SK-N-MC (cell line): ENCODE measurements at regions not wholly inside any gene's neighbourhood (a gene's known extent, or its start where the extent isn't known, plus 50 kb on each side); places are given as distances from the start of the nearest gene placed in this dataset.

Source experiments
- DNase-seq: peaks from one replicate; pipeline ENCODE4 v3.0.0-alpha.2; 2011; ENCODE audit warnings: low read depth, low spot score
- H3K27ac ChIP-seq: fragments of 200-600 bp; sonication (generic); 2 replicates; pipeline ENCODE4 v1.5.1; 2016; ENCODE audit warnings: mixed run types
- H3K36me3 ChIP-seq: fragments of 200-600 bp; sonication (generic); 2 replicates; pipeline ENCODE4 v1.6.1; 2017; ENCODE audit warnings: antibody characterized with exemption, low read length, mixed read lengths; ENCODE audit not compliant: insufficient read depth
- H3K4me3 ChIP-seq: fragments of 200-600 bp; sonication (generic); 2 replicates; pipeline ENCODE4 v1.5.1; 2016
- H3K9ac ChIP-seq: fragments of 200-600 bp; sonication (generic); 2 replicates; pipeline ENCODE4 v1.8.0; 2017; ENCODE audit warnings: mixed run types, mixed read lengths; ENCODE audit not compliant: insufficient read length
- H3K9me3 ChIP-seq: fragments of 200-600 bp; sonication (generic); 2 replicates; pipeline ENCODE4 v1.6.1; 2017; ENCODE audit warnings: low read depth, mild to moderate bottlenecking, antibody characterized with exemption, low read length, moderate library complexity, mixed read lengths
- EZH2 ChIP-seq: fragments of 200-600 bp; sonication (generic); IDR thresholded peaks from one replicate; pipeline ENCODE4 v1.6.1; 2017; ENCODE audit warnings: antibody characterized with exemption
- FOXP2 ChIP-seq: optimal IDR thresholded peaks from 2 replicates; pipeline ENCODE3; 2011; ENCODE audit warnings: mild to moderate bottlenecking, moderate library complexity; ENCODE audit not compliant: insufficient read depth; ENCODE audit errors: extremely low read length, control extremely low read depth
- POLR2AphosphoS5 ChIP-seq: IDR thresholded peaks from 2 replicates; pipeline ENCODE4 v1.6.1; 2012; ENCODE audit warnings: mild to moderate bottlenecking, low read depth, low read length, borderline replicate concordance

DNA sequence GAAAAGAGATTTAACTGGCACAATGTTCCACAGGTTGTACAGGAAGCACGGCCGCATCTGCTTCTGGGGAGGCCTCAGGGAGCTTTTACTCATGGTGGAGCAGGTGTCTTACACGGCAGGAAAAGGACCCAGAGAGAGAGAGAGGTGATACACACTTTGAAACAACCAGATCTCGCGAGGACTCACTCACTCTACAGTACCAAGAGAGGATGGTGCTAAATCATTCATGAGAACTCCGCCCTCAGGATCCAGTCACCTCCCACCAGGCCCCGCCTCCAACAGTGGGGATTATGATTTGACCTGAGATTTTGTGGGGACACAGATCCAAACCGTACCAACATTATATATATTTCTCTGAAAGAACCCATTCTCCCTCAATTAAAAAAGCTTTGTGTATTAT is 79.7 kb upstream of the DOCK10 start:
- no peaks in the 10 kb centered on the region for H3K36me3 ChIP-seq
- DNase-seq: no peak

GRCh38 chr2:225120186-225120585 is 77.9 kb upstream of the DOCK10 start:
- Histone ChIP-seq H3K9me3 (no peaks in the 10 kb centered on the region), H3K4me3 (no peak overlapping the region), H3K27ac (no peak overlapping the region), H3K36me3 (no peaks in the 10 kb centered on the region), H3K9ac (no peak overlapping the region)
- no peak for DNase-seq
- TF ChIP-seq FOXP2 (no peak), EZH2 (no peak), POLR2AphosphoS5 (no peak)

More for the DNA sequence above, 79.7 kb upstream of the DOCK10 start:
- Histone ChIP-seq H3K4me3 (peak overlapping the region; percentile 70), H3K27ac (peak overlapping the region; percentile 94), H3K9ac (peak overlapping the region; percentile 67), H3K9me3 (no peaks in the 10 kb centered on the region)
- TF ChIP-seq POLR2AphosphoS5: no peak
- TF ChIP-seq EZH2: no peak
- no peak for TF ChIP-seq FOXP2

GRCh38 chr2:225117051-225117716 is 74.9 kb upstream of the DOCK10 start:
- Histone ChIP-seq H3K9me3 (no peaks in the 10 kb centered on the region), H3K27ac (no peak overlapping the region), H3K4me3 (no peak overlapping the region), H3K36me3 (no peaks in the 10 kb centered on the region), H3K9ac (no peak overlapping the region)
- no peak for DNase-seq
- TF ChIP-seq EZH2 (no peak), POLR2AphosphoS5 (no peak), FOXP2 (no peak)

DNA sequence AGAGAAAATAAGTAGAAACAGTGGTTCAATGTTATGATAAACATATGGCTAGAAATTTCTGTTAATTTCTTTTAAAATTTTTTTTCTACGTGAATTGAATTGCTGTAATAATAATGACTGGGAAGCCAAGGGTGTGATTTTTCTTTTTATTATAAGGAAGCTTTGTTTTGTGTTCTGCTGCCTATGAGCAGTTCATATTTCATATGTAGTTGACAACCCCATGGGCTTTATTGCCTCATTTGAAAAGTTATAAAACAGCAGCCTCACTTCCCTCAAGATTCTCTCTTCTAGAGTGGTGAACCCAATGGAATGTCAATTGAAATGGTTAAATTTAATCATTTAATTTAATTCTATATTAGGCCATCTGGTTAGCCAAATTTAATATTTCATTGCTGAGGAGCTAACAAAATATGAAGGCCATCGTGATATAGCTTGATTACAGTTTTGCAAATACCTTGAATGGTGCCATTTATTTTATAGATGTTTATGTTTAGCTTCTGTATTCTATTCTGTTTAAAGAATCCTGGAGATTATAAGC is 72.6 kb upstream of the DOCK10 start:
- TF ChIP-seq FOXP2 (no peak), EZH2 (no peak), POLR2AphosphoS5 (no peak)
- no peak overlapping the region for H3K9ac ChIP-seq
- no peak for DNase-seq
- H3K9me3 ChIP-seq: no peaks in the 10 kb centered on the region
- no peak overlapping the region; the same call in 1 of the 2 replicates for H3K4me3 ChIP-seq
- H3K27ac ChIP-seq: peak overlapping the region; percentile 48; the same call in 1 of the 2 replicates
- H3K36me3 ChIP-seq: no peaks in the 10 kb centered on the region

DNA sequence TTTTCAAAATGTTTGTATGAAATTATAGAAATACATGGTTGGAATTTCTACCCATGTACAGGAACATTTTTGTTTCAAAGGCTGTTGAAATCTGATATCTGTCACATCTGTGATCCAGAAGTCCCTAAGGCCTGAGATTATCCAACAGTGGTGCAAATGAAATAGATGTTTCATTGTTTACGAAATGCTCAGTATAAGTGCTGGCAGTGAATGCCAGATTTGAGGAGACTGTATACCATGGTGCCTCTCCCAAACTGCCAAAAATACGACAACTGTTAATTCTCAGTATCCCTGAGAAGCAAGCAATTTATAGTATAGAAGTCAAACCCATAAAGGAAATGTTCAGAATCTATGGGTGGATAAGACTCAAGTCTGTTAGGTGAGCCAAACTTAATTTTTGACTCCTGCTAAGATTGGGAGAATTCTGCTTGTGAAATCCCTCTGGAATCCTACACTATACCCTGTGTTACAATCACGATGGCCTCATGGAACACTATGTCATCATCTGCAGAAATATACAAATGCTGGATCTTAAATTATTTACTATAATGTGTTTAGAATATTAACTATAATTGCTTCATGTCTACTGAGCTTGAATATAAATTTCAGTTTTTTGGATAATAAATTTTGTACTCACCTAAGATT is 71.2 kb upstream of the DOCK10 start:
- Histone ChIP-seq H3K27ac (no peak overlapping the region), H3K9me3 (no peaks in the 10 kb centered on the region), H3K4me3 (no peak overlapping the region), H3K9ac (no peak overlapping the region), H3K36me3 (no peaks in the 10 kb centered on the region)
- no peak for DNase-seq
- TF ChIP-seq EZH2 (no peak), POLR2AphosphoS5 (no peak), FOXP2 (no peak)

- TF ChIP-seq FOXP2 (no peak), EZH2 (no peak), POLR2AphosphoS5 (no peak)
- Histone ChIP-seq H3K36me3 (no peaks in the 10 kb centered on the region), H3K9ac (no peak overlapping the region), H3K9me3 (no peaks in the 10 kb centered on the region), H3K27ac (no peak overlapping the region), H3K4me3 (no peak overlapping the region)
- DNase-seq: no peak
These were observed 70.3 kb upstream of the DOCK10 start for GRCh38 chr2:225112362-225113126.

DNA sequence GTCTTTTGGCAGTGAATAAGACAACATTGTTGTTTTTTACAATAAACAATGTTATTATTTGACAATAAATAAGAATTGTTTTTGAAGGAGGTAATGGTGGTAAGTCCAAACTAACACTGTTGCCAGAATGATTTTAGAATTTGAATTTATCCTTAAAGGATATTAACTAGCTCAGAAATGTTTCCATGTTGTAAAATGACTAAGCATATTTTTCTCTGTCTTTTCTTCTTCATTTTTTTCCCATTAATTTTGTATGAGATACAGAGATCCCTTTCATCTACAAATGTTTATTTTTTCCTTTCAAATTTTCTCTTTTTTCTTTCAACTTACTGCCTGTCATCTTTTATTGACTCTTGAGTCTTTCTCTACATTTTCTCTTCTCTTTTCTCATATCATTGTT is 66.5 kb upstream of the DOCK10 start:
- no peak overlapping the region for H3K9ac ChIP-seq

GRCh38 chr2:225104971-225105370 is 62.7 kb upstream of the DOCK10 start:
- no peaks in the 10 kb centered on the region for H3K9me3 ChIP-seq
- no peak overlapping the region for H3K27ac ChIP-seq
- DNase-seq: no peak
- H3K4me3 ChIP-seq: no peak overlapping the region
- TF ChIP-seq POLR2AphosphoS5: no peak
- no peak for TF ChIP-seq EZH2
- TF ChIP-seq FOXP2: no peak
- H3K9ac ChIP-seq: no peak overlapping the region
- no peaks in the 10 kb centered on the region for H3K36me3 ChIP-seq

More for the DNA sequence above, 66.5 kb upstream of the DOCK10 start:
- no peak for TF ChIP-seq EZH2
- TF ChIP-seq POLR2AphosphoS5: no peak
- no peak for TF ChIP-seq FOXP2
- Histone ChIP-seq H3K36me3 (no peaks in the 10 kb centered on the region), H3K9me3 (no peaks in the 10 kb centered on the region), H3K4me3 (no peak overlapping the region), H3K27ac (no peak overlapping the region; the same call in 1 of the 2 replicates)
- DNase-seq: no peak
